NCI-H82 (cell line): ENCODE measurements at regions not wholly inside any gene's neighbourhood (a gene's known extent, or its start where the extent isn't known, plus 50 kb on each side); places are given as distances from the start of the nearest gene placed in this dataset.

Experiments used
- DNase-seq: peaks from one replicate; lab custom pipeline; 2025; lab: John Stamatoyannopoulos, UW

DNA sequence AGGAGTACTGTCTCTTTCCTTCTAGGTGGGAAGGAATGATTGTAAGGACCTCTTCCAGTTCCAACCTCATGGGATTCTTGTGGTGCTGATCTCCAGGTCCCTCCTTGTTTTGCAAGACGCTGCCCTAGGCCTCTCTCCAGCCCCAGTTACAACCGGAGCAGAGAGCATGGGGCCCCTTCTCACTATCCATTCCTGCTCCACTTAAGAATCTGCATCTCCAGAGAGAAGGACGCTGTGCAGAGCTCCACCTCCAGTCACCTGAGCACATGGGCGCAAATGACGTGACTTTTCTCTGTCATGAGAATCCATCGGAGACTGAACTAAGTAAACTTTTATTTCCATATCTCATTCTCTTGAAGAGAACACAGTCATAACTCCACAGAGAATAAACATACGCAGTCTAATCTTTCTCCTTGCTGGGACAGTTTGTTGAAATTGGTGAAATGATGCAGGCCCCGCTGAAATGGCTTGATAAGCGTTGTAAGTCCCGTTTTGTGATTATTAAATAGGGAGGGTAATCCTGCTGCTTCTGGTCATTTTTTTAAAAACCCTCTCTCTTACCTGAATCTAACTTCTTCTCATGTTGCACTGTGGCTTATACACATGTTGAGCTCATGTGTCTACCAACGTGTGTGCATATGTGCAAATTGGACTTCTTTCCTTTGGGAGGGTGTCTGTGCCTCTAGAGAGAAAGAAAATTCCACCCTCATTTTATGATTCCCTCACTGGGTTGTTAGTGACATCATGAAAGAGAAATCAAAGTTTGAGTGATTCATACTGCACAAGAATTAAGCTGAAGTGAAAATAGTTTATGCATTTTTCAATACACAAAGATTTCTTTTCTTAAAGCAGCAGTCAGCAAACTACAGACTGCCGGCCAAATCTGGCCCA is 133.2 kb upstream of the TBX20 start:
- DNase-seq = no peak

DNA sequence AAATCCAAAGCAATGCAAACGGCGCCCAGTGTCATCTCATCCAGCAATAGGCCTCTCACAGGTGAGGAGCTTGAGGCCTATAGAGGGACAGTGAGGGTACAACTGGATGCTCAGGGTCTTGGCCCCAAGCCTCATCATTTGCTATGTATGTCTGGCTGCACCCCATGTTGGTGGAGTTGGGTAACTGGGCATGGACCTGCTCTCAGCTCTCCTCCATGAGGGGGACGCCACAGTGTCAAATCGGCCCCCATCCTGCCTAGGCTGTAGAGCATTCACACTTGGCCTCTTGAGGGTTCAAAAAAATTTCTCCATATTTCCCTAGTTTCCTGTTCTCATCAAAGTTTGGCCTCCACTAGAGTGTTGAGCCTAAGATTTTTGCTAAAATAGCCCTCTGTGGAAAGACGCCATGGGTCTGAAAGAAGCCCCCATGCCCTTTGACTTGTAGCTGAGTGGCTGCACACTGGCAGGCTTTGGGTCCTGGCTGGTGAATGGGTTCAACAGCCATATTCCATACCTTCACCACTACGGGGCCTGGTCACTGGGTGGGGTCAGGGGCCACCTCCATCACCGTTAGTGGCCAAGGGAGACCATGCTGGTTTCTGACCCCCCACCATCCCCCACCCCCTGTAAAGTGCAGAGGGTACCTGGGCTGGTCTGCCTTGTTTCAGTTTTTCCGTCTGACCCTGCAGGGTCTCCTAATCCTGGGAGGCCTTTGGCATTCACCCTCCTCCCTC is 132.3 kb upstream of the TBX20 start:
- DNase-seq = no peak

DNA sequence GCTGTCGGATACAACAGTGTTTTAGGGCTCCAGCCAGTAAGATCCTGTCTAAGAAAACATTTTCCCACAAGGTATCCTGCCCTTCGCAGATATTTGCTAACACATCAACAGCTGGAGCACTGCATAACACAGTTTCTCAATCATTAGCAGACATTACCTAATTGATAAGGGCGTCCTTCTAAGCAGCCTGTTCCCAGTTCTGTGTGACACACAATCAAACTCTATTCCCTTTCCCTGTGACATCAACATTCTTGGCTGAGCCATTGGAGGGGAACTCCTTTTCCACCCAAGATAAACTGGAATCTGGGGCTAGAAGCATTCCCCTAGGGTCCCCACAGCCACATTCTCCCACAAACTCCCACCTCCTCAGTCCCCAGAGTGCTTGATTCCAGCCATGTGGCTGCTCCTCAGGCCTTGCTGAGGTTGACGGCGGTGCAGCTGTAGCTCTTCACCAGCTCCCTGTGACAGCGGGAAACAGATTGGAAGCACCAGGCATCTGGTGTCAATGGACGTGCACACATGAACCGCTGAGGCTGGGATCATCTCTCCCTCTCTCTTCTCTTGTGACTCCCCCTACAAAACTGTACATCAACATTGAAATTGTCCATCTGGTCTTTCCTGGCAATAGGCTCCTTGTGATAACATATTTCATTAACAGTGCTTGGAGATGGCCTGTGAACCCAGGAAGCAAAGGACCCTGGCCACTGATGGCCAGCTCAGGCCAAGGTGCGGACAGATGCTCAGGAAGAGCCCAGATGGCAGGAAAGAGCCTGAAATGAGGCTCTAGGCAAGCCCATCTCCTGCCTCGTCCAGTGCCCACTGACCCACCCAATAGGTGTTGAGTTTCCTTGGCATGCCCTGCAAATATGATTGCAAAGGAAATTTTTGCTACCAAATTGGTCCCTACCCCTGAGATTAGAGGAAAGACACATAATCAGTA is 131.1 kb upstream of the TBX20 start:
- no peak for DNase-seq

DNA sequence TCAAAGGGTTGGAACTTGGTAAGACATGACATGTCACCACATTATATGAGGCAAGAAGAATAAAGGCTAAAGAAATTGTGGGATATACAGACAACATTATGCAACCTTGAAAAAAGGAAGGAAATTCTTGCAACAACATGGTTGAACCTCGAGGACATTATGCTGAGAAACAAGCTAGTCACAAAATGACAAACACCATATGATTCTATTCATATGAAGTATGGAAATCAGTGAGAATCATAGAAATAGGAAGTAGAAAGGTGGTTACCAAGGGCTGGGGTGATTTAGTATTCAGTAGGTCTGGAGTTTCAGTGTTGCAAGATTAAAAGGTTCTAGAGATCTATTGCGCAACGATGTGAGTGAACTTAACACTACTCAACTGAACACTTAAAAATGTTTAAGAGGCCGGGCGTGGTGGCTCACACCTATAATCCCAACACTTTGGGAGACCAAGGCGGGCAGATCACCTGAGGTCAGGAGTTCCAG is 126.9 kb upstream of the TBX20 start:
- DNase-seq = no peak

DNA sequence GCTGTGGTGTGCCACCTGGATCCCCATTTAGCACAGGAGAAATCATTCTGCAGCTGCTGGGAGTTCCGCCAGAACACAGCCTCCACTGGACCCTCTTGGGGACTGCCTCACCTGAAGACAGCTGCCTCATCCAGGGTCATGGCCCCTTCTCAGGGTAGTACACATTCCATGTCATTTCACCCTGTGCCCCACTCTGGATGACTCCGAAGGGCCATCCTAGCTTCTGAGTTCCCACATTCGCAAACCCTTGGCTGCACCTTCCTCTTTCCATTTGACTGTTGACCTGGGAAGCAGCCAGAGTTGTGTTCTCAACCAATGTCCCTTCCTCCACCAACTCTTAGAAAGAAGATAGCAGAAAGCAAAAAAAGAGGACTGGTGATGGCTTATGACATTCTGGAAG is 125.6 kb upstream of the TBX20 start:
- DNase-seq = no peak

DNA sequence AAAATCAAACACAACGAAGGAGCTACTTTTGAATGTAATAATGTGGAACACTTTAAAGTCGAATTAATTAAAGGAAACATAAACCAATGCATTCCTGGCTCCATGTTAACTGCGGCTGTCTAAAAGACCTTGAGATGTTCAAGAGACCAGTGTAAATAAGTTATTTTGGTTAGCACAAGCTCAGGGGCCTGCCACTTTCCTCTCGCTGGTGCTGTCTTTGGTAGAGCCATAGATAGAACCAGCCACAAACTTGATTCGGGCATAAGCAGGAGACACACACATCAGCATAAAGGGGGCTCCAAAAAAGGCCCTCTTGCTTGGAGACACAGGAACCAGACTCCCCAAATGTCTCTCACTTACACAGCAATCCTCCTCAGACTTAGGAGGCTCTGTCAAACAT is 121.6 kb upstream of the TBX20 start:
- DNase-seq = no peak

DNA sequence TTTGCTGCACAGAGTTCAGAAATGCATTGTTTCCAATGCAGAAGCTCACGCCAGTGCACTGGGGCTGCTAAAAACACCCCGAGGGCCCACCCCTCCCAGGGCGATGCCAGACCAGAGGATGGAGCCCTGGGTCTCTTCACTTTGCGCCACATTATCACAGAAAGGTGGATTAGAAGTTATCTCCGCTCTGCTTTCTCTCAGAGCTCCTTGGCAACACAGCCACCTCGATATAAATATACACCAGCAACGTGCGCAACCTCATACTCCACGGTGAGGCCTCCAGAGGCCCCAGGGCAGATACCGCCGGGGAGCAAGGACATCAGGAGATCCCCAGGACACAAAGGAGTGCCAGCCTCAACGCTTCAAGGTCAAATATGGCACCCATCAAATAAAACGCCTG is 121.0 kb upstream of the TBX20 start:
- DNase-seq = no peak

DNA sequence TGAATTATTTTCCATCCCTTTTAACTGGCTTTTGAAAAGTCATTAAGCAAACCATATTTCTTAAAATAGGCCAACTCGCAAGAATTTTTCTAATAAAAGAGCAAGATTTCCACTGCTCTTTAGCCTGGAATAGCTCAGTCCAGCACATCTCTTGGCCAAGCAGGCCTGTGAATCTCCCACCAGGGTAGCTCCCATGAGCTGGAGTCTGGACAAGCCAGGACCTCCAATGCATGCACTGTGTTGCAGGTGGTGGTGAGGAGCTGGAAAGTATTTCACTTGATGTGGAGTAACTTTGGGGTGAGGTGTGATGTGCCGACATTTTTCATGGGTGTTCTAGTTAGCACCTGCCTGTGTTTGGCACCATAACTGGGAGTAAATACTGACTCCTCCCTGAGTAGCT is 117.3 kb upstream of the TBX20 start:
- no peak for DNase-seq

DNA sequence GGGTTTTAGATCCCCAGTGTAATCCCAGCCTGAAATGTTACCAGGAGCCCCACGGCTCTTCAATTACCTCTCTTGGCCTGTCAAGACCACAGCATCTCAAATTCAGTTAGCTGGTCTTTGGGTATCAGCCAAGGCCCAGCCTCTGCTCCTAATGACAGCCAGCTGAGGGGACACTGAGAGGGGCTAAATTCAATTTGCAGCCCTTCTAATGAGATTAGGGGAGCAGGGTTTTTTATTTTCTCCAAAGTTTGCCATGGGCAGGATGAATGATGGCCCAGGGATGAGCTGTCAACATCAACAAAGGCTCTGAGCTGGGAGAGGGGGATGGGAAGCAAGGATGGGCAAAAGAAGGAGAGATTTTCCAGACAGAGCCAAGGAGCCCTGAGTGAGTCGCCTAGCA is 116.8 kb upstream of the TBX20 start:
- peak; percentile 93 for DNase-seq

DNA sequence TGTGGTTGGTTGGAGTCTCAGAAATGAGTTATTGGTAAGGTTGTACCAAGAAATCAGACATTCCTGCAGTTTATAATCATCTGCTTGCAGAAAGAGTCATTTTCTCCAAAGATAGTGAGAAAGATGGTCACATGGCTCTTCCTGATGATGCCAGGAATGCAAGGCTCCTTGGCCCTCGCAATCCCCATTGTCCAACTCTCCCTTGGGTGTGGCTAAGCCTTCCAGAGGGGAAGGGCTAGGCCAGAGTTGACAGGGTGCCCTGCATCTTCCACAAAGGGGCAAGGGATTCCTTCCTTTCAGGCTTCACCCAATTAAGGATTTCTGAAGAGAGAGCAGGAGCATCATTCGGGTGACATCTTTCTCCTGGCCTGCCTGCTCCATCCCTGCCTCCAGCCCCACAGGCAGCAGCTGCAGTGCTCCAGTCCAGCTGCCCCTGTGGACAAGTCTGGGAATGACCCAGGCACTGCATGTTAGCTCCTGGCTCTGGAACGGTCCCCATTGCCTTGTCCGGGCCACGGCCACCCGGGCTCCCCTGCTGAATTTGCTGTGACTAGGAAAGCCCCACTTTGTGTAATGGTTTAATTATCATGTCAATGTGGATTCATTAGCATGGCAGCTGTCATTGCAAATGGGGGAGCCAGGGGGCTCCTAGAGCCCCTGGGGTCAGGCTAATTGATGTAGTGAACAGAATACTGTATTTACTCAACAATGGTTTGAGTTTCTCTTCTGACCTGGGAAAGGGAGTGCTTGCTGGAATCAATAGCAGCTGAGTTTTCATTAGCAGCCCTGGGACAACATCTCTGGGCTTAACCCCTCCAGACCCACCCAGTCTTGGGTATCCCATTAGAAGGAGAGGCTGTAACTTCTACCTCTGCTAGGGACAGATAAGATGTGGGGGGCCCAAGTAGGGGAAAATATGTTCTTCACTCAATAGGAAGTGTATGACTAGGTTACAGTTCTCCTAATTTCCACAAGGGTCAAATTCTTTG is 112.6 kb upstream of the TBX20 start:
- DNase-seq = no peak

DNA sequence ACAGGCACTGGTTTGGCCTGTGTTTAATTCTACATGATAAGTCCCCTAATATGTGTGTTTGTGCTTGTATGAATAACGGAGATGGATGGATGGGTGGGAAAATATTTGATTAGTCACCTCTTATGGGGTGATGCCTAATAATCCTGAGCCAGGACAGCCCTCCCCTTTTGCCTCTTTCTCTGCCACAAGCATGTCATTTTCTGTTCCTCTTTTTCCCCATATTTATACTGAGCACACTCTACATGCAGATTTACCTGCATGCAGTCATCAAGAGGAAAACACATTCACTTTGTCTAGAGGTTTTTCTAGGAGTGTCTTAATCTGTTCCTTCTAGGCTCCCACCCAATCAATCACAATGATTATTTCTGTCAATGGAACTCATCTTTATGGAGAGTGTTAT is 111.6 kb upstream of the TBX20 start:
- no peak for DNase-seq

DNA sequence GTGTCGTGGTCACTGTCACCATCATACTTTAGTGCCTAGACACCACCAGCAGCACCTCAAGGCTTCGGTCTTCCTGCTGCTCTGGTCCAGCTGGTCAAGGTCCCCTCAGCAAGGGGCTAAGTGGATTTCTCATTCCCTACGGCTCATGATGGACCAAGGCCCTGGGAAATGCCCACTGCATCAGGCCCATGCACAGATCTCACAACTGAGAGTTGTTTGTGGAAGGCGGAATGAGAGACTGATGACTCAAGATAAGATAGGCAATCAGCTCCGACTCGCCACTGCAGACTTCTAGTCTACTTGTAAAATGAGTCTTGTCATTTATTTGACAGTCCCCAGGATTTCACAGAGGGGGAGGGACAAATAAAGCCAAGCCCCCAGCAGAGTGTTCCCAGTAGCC is 108.4 kb upstream of the TBX20 start:
- no peak for DNase-seq

DNA sequence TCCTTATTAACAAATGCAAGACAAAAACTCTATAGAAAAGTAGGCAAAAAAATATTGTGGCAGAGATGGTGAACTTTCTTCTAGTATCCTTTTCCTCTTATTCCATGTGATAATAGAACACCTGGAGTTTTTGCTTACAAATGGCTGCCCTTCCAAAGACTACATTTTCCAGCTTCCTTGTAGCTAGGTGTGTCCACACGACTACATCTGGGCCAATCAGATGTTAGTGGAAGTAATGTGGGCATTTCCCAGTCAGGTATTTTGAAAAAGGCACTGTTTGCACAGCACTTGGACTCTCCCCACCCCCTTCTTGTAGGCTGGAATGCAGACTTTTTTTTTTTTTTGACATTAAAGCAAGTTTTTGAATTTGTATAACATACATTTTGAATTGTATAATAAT is 105.5 kb upstream of the TBX20 start:
- DNase-seq = no peak

DNA sequence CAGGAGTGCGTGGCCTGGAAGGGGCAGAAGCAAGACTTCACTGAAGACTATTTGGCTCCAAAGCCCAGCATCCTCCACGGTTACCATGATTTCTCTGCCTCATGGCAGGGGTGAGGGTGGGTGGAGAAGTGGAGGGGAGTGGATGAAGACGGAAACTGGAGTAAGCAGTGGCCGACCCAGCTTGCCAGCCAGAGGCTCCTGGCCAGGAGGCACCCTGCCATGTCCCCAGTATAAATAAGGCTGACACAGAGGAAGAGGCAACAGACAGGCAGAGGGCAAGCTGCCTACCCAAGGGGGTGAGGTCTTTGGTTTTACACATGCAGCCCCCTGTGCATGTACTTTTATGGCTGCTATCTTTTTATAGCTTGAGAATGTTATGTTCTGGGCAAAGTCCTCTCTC is 102.6 kb upstream of the TBX20 start:
- peak; percentile 51 for DNase-seq

DNA sequence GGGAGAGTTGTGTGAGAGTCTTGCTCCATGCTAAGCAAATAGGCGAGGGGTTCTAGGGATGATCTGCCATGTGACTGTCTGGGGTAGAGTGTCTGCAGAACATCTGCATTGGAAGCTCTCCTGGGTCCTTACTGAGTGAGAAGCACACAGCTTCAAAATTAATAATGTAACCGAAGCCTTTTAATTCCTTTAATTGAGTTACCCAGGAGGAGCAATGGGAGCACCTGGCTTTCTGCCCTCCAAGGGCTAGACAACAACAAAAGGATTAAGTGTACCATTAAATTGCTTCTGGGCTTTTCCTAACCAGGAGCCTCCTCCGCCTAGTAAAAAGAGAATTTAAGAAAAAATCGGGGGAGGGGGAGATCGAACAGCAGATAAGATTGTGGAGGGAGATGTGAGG is 102.0 kb upstream of the TBX20 start:
- peak; percentile 95 for DNase-seq

DNA sequence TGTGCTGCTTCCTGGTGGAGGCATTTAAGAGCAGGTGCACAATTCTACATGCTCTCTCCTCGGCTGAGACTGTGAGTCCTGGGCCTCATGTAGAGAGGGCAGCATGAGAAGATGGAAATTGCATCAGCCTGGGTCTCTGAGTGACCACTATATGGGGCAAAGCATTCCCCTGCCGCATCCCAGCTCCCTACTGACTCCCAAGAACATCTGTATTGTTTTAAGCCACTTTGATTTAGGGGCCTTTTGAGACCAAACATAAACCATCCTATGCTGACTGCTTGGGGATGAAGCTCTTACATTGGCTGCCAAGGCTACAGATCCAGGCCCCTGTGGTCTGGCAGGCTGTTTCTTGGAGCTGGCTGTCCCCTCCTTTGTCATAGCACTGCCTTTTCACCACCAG is 101.3 kb upstream of the TBX20 start:
- peak; percentile 28 for DNase-seq

DNA sequence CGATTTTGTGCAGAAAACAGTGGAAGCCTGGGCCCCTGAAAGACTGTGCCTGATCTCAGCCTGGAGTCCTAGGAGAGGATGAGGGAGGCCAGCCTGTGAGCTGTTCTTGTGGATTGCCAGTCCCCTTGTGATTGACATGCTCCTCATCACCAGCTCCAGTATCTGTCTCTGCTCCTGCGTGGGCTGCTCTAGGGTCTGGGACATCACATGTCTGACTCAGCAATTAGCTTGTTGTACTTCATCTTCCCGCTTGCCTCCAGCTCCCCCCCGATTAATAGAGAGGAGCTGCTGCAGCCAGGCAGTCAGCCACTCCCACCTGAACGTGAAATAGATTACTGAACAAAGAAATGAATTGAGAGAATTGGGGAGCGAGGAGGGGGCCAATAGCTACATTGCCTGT is 99.6 kb upstream of the TBX20 start:
- peak; percentile 62 for DNase-seq

DNA sequence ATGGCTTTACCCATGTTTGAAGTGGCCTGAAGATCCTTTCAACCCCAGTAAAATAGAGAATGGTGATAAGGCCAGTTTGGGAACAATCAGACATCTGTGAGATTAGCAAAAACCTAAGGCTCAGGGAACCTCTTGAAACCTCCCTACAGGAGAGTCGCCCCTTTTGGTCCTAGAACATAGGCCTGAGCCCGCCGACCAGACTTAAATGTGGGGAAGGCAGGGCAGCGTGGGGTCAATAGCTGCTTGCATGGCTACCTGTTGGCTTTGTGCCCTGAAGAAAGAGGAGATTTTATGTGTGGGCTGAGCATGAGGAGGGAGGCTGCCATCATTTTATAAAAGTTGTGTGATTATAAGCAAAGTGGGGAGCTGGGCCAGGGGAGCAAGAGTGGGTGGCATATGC is 97.6 kb upstream of the TBX20 start:
- DNase-seq = no peak

DNA sequence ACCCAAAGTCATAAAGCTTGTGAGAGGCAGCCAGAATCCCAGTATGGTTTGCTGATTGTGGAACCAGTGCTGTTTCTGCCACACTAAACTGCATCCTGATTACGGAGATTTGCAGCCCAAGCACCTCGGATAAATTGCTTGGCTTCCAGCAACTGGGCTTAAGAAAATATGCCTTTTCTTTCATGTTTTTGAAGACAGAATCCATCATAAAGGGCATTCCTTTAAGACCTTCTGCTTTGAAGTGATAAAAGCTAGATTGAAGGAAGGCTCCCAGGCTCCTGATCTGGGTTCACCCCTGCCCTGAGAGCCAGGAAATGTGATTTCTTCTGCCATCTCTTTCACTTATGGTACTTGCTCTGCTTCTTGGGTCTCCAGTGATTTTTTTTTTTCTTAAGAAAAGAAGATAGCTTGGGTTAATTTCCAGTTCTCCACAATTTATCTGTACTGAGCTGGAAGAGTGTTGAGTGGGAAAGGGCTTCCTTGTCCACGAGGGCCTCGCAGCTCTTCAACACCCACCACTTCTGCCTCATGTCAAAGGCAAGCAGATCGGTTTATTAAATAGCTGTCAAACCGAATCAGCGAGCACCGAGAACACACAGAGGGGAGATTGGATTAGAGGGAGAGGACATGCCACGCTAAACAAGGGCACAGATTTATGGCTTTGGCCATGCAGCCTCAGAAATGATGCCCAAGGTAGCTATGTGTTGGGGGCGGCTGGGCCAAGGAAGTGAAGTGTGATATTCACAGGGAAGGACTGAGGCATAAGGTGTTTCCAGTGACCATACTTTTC is 94.9 kb upstream of the TBX20 start:
- DNase-seq = no peak

DNA sequence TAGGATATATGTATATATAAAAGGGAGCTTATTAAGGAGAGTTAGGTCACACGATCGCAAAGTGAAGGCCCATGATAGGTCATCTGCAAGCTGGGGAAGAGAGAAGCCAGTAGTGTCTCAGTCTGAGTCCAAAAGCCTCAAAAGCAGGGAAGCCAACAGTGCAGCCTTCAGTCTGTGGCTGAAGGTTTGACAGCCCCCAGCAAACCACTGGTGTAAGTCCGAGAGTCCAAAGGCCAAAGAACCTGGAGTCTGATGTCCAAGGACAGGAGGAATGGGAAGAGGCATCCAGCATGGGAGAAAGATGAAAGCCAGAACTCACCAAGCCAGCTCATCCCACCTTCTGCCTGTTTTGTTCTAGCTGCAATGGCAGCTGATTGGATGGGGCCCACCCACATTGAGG is 88.9 kb upstream of the TBX20 start:
- DNase-seq = no peak
